Ramos (cell line): ENCODE measurements at regions not wholly inside any gene's neighbourhood (a gene's known extent, or its start where the extent isn't known, plus 50 kb on each side); places are given as distances from the start of the nearest gene placed in this dataset.
"Not testable (repeated sequence)": the region's sequence is repeated elsewhere in the genome, so short reads cannot be mapped to it uniquely, and the experiment has no call there.

Experiments used
- in situ Hi-C: fragments of 300-500 bp; cut with MboI; formaldehyde crosslinking; loops from one replicate; pipeline ENCODE4 v1.14.3; 2022; ENCODE audit warnings: low sequenced_read_pairs; ENCODE audit not compliant: unreplicated experiment

- in situ Hi-C loops, result no loop called here
Observed at GRCh38 chr7:4513450-4513849, 168.6 kb upstream of the FOXK1 start.

- in situ Hi-C loops, result no loop called here
Observed at GRCh38 chr7:4519819-4520520, 162.1 kb upstream of the FOXK1 start.

- in situ Hi-C loops, result no loop called here
Observed at GRCh38 chr7:4523219-4523618, 158.9 kb upstream of the FOXK1 start.

GRCh38 chr7:4523873-4524272 is 158.2 kb upstream of the FOXK1 start:
- in situ Hi-C loops, result no loop called here

- in situ Hi-C loops, result no loop called here
Observed at GRCh38 chr7:4525884-4526283, 156.2 kb upstream of the FOXK1 start.

GRCh38 chr7:4527988-4528636 is 154.0 kb upstream of the FOXK1 start:
- in situ Hi-C loops, result no loop called here

GRCh38 chr7:4531236-4531635 is 150.9 kb upstream of the FOXK1 start:
- in situ Hi-C loops, result no loop called here

- in situ Hi-C loops, result not testable (repeated sequence)
Observed at GRCh38 chr7:4533339-4533738, 148.8 kb upstream of the FOXK1 start.

GRCh38 chr7:4549681-4550080 is 132.4 kb upstream of the FOXK1 start:
- in situ Hi-C loops, result no loop called here

GRCh38 chr7:4550117-4550516 is 132.0 kb upstream of the FOXK1 start:
- in situ Hi-C loops, result no loop called here

GRCh38 chr7:4552985-4553384 is 129.1 kb upstream of the FOXK1 start:
- in situ Hi-C loops, result no loop called here

- in situ Hi-C loops, result no loop called here
Observed at GRCh38 chr7:4556868-4557793, 125.0 kb upstream of the FOXK1 start.

GRCh38 chr7:4561795-4562194 is 120.3 kb upstream of the FOXK1 start:
- in situ Hi-C loops, result no loop called here

- in situ Hi-C loops, result no loop called here
Observed at GRCh38 chr7:4566714-4567113, 115.4 kb upstream of the FOXK1 start.

- in situ Hi-C loops, result no loop called here
Observed at GRCh38 chr7:4574851-4575250, 107.2 kb upstream of the FOXK1 start.

GRCh38 chr7:4575254-4575653 is 106.8 kb upstream of the FOXK1 start:
- in situ Hi-C loops, result no loop called here

- in situ Hi-C loops, result loop anchor here (25.0 kb wide), 2 partner anchors 159 to 484 kb away; no protein-coding TSS in a partner anchor
Observed at GRCh38 chr7:4602905-4603842, 78.9 kb upstream of the FOXK1 start.

- in situ Hi-C loops, result loop anchor here (25.0 kb wide), 2 partner anchors 158 to 483 kb away; no protein-coding TSS in a partner anchor
Observed at GRCh38 chr7:4603843-4604231, 78.3 kb upstream of the FOXK1 start.

GRCh38 chr7:4604456-4604940 is 77.6 kb upstream of the FOXK1 start:
- in situ Hi-C loops, result loop anchor here (25.0 kb wide), 2 partner anchors 158 to 483 kb away; no protein-coding TSS in a partner anchor
